HEK293T (cell line): ENCODE measurements at regions not wholly inside any gene's neighbourhood (a gene's known extent, or its start where the extent isn't known, plus 50 kb on each side); places are given as distances from the start of the nearest gene placed in this dataset.
A peak's percentile ranks its signal among the peaks of the same experiment; 100 is the strongest.

ENCODE experiments used
- CTCF ChIA-PET: fragments of 350-600 bp; formaldehyde crosslinking; extraction: SDS; loops from one replicate; lab custom pipeline; 2021; ENCODE audit warnings: antibody characterized with exemption, inconsistent platforms; lab: Yijun Ruan, JAX
- POLR2A ChIA-PET: fragments of 350-600 bp; formaldehyde crosslinking; extraction: SDS; loops from one replicate; lab custom pipeline; 2020; ENCODE audit warnings: antibody characterized with exemption, inconsistent platforms; lab: Yijun Ruan, JAX
- DNase-seq: peaks from one replicate; pipeline ENCODE4 v3.0.0; 2012; ENCODE audit warnings: mixed read lengths; ENCODE audit errors: extremely low spot score
- ARNT ChIP-seq: fragments of 450-650 bp; IDR thresholded peaks from 2 replicates; pipeline ENCODE4 v1.6.1; 2017; ENCODE audit warnings: mild to moderate bottlenecking
- BHLHE40 ChIP-seq: fragments of 450-650 bp; IDR thresholded peaks from 2 replicates; pipeline ENCODE4 v1.6.1; 2016; ENCODE audit warnings: mild to moderate bottlenecking, moderate library complexity, borderline replicate concordance
- CTBP1 ChIP-seq: fragments of 450-650 bp; IDR thresholded peaks from 2 replicates; pipeline ENCODE4 v1.6.1; 2016; ENCODE audit warnings: borderline replicate concordance
- FOXA1 ChIP-seq: fragments of 450-650 bp; IDR thresholded peaks from 2 replicates; pipeline ENCODE4 v1.6.1; 2016; ENCODE audit warnings: mild to moderate bottlenecking
- FOXK2 ChIP-seq: fragments of 450-650 bp; IDR thresholded peaks from 2 replicates; pipeline ENCODE4 v1.6.1; 2016; ENCODE audit warnings: mild to moderate bottlenecking
- FOXM1 ChIP-seq: fragments of 450-650 bp; IDR thresholded peaks from 2 replicates; pipeline ENCODE4 v1.6.1; 2017; ENCODE audit warnings: mild to moderate bottlenecking, borderline replicate concordance
- HDGF ChIP-seq: fragments of 450-650 bp; IDR thresholded peaks from 2 replicates; pipeline ENCODE4 v1.6.1; 2017; ENCODE audit warnings: antibody characterized with exemption, borderline replicate concordance
- L3MBTL2 ChIP-seq: fragments of 450-650 bp; conservative IDR thresholded peaks from 2 replicates; pipeline ENCODE4 v1.6.1; 2016; ENCODE audit warnings: mild to moderate bottlenecking
- LEF1 ChIP-seq: fragments of 450-650 bp; IDR thresholded peaks from 2 replicates; pipeline ENCODE4 v1.6.1; 2017; ENCODE audit warnings: mild to moderate bottlenecking, borderline replicate concordance
- NFRKB ChIP-seq: fragments of 450-650 bp; IDR thresholded peaks from 2 replicates; pipeline ENCODE4 v1.6.1; 2016; ENCODE audit warnings: mild to moderate bottlenecking, moderate library complexity
- SP1 ChIP-seq: fragments of 450-650 bp; IDR thresholded peaks from 2 replicates; pipeline ENCODE4 v1.6.1; 2017
- SUZ12 ChIP-seq: fragments of 450-650 bp; IDR thresholded peaks from 2 replicates; pipeline ENCODE4 v1.6.1; 2016; ENCODE audit warnings: mild to moderate bottlenecking
- TARDBP ChIP-seq: fragments of 450-650 bp; IDR thresholded peaks from 2 replicates; pipeline ENCODE4 v1.6.1; 2016
- ZNF384 ChIP-seq: fragments of 450-650 bp; IDR thresholded peaks from 2 replicates; pipeline ENCODE4 v1.6.1; 2016
- TF ChIP-seq, protein P1 (sequence below): fragments of 450-650 bp; IDR thresholded peaks from 2 replicates; pipeline ENCODE4 v1.6.1; 2016

DNA sequence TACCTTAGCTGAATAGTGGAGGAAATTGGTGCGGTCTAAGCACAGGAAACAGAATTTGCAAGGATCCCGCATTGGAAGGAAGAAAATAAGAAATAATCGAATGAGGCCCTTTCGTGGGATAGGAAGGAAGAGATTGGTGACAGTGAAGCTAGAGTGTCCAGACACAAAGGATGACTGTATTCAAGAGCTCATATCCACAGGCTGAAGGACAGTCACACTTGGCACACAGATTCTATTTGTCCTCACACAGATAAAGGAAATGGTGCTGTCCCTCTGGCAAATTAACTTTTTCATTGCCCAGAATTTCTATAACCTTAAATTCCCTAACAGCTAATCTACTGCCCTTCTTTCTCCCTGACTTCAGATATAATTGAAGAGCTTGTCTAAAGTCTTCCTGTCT is 2188.9 kb upstream of the TENM3 start:
- ChIA-PET POLR2A (no interaction called here), CTCF (interaction anchor here (0.5 to 1.1 kb wide), 3 partner anchors 26 to 368 kb away, joined by 3 to 4 read pairs (median 3); no protein-coding TSS in a partner anchor)
- TF ChIP-seq FOXA1 (no peak), ARNT (no peak), TARDBP (no peak), ZNF384 (no peak), L3MBTL2 (no peak), NFRKB (no peak)
- no peak for DNase-seq

DNA sequence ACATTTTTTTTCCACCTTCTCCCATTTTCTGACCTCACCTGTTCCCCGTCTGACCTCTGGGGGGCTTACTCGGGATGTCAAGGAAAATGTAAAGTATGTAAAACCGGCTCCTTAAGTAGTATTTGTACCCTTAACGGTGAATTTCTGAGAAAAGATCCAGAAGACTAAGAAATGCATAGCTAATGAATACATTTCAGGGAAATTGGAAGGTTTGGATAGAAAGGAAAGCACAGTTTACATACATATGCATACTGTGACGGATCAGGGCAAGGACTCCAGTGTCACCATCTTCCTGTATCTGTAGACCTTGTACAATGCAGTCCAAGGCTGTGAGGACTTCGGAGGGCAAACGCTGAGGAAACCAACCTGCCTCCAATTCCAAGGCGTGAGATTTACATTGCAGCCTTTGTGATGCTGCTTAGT is 2185.9 kb upstream of the TENM3 start:
- peak; percentile 15 for DNase-seq
- ChIA-PET CTCF (no interaction called here), POLR2A (no interaction called here)
- no peak for TF ChIP-seq FOXM1
- TF ChIP-seq ZNF384, result 0 out of 2 replicates have a peak, but pooled peaks have one; percentile 31
- TF ChIP-seq SUZ12, result no peak

DNA sequence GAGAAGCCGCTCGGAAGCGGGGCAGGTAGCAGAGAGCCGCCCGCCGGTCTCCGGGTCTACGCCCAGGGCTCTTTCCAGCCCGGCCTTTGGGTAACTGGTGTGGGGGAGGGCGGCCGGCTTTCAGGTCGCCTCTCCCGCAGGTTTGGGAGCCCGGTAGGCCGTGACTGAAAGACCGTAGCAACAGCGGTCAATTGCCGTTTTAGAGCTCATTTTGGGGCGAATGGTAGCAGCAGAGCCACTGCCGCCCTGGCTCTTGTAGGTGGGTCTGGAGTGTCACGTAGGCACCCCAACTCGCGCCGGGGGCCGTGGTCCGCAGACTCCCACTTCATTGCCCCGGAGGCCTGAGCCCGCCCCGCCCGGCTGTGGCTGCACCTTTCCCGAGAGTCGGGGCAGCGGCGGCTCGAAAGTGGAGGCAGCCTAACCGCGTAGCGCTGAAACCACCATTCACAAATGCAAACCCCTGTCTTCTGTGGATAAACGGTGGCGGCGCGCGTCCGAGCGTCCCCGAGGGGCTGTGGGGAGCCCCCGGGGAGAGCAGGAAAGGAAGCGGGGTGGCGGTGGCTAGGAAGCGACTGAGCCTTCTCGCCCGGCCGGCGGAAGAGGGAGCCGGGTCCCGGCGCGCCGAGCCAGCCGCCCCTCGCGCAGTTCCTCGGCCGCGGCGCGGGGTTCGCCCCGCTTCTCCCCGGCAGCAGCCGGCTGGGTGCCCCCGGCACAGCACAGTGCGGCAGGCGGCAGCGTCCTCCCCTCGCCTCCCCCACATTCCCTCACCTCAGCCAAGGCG is 2185.1 kb upstream of the TENM3 start:
- POLR2A ChIA-PET, result no interaction called here
- TF ChIP-seq HDGF (no peak), ARNT (no peak), LEF1 (no peak), TARDBP (no peak), SUZ12 (no peak), BHLHE40 (no peak), FOXK2 (no peak), NFRKB (no peak), SP1 (no peak), FOXM1 (no peak), L3MBTL2 (no peak), FOXA1 (no peak), ZNF384 (no peak)
- TF ChIP-seq, protein P1, sequence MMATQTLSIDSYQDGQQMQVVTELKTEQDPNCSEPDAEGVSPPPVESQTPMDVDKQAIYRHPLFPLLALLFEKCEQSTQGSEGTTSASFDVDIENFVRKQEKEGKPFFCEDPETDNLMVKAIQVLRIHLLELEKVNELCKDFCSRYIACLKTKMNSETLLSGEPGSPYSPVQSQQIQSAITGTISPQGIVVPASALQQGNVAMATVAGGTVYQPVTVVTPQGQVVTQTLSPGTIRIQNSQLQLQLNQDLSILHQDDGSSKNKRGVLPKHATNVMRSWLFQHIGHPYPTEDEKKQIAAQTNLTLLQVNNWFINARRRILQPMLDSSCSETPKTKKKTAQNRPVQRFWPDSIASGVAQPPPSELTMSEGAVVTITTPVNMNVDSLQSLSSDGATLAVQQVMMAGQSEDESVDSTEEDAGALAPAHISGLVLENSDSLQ, result no peak
- peak; percentile 30 for DNase-seq
- CTCF ChIA-PET, result no interaction called here

DNA sequence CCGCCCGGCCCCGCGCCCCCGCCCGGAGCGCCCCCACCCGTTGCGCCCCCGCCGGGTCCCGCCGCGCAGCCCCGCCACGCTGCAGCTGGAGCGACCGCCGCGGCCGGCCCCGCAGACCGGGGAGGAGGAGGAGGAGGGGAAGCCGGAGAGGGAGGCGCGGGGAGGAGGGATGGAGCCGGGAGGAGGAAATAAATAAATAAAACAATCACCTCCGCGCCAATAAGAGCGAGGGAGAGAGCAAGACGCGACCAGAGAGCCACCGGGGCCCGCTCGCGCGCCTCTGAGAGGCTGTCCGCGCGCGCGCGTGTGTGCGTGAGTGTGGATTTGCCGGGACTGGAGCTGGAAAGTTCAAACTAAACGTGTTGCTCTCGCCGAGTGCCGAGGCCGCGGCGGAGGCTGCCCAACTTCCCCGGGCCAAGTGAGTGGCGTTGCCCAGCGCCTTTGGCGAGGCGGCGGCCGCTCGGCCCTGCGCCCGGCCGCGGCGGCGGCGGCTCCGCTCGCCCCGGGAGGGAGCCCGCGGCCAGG is 2184.4 kb upstream of the TENM3 start:
- ChIA-PET POLR2A (no interaction called here), CTCF (no interaction called here)
- no peak for TF ChIP-seq TARDBP
- no peak for TF ChIP-seq LEF1
- TF ChIP-seq ARNT, result no peak
- TF ChIP-seq FOXM1, result no peak
- no peak for TF ChIP-seq HDGF
- DNase-seq, result peak; percentile 66

DNA sequence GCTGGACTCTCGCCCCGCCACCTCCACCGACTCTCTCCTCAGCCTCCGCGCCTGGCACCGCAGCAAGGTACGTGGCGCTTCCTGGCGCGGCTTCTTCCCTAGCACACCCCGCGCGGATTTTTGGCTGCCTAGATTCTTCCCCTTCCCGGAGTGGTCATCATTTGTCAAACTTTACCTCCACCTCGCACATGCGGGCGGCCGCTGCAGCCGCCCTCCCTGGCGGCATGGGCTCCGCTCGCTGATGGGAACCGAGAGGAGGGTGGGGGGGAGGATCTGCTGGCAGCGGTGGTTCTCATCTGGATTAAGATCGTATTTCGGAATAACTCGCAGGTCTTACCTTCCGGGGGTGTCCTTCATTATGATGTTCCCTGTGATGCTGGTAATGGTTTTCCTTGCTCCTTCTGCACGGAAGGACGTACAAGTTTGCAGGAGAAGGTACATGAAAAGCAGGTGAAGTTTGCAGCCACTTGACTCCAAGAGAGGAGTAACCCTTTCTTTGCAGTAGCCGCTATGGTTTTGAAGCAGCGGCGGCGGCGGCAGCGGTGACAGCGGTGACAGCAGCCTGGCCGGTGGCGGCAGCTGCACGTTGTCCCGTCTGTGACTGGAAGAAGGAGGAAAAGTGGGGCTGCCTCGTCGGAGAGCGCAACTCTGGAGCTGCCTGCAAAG is 2183.9 kb upstream of the TENM3 start:
- DNase-seq, result peak; percentile 29
- CTCF ChIA-PET, result no interaction called here
- TF ChIP-seq L3MBTL2 (peak; percentile 55), FOXK2 (no peak)
- POLR2A ChIA-PET, result no interaction called here

DNA sequence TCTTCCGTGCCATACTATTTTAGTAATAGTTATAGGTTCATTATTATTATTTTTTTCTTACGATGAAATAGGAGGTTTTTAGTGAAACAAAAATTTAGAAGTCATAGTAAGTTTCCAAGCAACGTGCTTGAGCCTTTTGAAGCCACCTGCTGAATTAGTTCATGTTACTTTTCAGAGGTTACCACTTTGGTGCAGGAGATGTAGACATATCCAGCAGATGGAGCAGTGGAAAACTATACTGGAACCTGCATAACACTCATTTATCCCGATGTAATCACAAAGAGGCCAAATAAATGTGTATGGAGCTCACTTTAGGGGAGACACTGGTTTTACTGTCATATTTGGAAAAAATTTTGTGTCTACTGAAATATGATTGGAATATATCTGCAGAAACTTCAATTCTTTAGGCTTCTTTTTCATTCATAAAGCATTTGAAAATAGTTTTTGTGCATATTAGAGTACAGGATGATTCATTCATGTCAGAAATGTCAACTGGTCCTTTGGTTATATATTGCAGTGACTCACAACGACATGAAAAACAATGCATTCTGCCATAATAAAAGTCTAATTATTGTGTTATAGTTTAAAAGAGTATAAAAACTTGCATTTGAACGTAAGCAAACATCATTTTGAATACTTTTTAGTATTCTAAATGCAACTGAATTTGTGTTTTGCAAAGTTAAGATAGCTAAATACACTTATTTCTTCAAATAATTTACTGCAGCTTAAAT is 2182.9 kb upstream of the TENM3 start:
- DNase-seq, result peak; percentile 27
- ChIA-PET CTCF (no interaction called here), POLR2A (no interaction called here)
- no peak for TF ChIP-seq NFRKB
- TF ChIP-seq L3MBTL2, result peak; percentile 69

DNA sequence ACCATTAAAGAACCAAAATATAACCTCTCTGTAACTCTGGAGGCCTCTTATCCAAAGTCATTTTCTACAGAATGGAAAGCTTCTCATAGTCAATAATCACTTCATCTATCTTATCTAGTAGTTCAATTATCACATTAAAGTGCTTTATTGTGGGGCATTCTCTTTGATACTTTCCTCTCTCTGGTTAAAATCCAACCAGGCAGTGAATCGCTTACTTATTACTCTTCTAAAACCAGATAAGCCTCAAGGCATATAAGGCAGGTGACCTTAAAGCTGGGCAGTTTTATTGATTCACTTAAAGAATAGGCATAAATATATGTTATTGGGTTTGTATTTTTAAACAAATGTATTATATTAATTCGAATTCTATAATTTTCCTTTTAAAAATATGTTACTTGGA is 2162.1 kb upstream of the TENM3 start:
- no peak for DNase-seq
- ChIA-PET POLR2A (no interaction called here), CTCF (no interaction called here)
- TF ChIP-seq FOXK2, result no peak
- TF ChIP-seq, protein P1, result no peak
- no peak for TF ChIP-seq NFRKB
- TF ChIP-seq HDGF, result no peak
- no peak for TF ChIP-seq SUZ12
- TF ChIP-seq CTBP1, result no peak
- TF ChIP-seq BHLHE40, result no peak
- no peak for TF ChIP-seq ARNT
- TF ChIP-seq LEF1, result no peak
- TF ChIP-seq FOXM1, result no peak
- TF ChIP-seq ZNF384, result no peak
- TF ChIP-seq FOXA1, result no peak
- TF ChIP-seq SP1, result no peak
- TF ChIP-seq L3MBTL2, result no peak
- TF ChIP-seq TARDBP, result no peak
